HFFc6 (cell line): ENCODE measurements at regions not wholly inside any gene's neighbourhood (a gene's known extent, or its start where the extent isn't known, plus 50 kb on each side); places are given as distances from the start of the nearest gene placed in this dataset.

Source experiments
- DNase-seq: peaks from one replicate; pipeline ENCODE4 v3.0.0-alpha.2; 2018
- H3K27ac Mint-ChIP-seq: 2 replicates; pipeline ENCODE4 v1.8.0; 2020; ENCODE audit warnings: mild to moderate bottlenecking, mixed read lengths
- H3K27me3 Mint-ChIP-seq: 2 replicates; pipeline ENCODE4 v1.8.0; 2021; ENCODE audit warnings: mild to moderate bottlenecking, moderate library complexity, mixed read lengths; ENCODE audit not compliant: insufficient read depth
- H3K36me3 Mint-ChIP-seq: 2 replicates; pipeline ENCODE4 v1.8.0; 2021; ENCODE audit warnings: low read depth, mixed read lengths
- H3K4me1 Mint-ChIP-seq: 2 replicates; pipeline ENCODE4 v1.8.0; 2020; ENCODE audit warnings: low read depth, mixed read lengths
- H3K4me3 Mint-ChIP-seq: 2 replicates; pipeline ENCODE4 v1.8.0; 2020; ENCODE audit warnings: mild to moderate bottlenecking, moderate library complexity, mixed read lengths
- H3K9me3 Mint-ChIP-seq: 2 replicates; pipeline ENCODE4 v1.8.0; 2020; ENCODE audit warnings: mild to moderate bottlenecking, mixed read lengths
- TF ChIP-seq, protein P1 (sequence below): fragments of 200-600 bp; sonication (generic); IDR thresholded peaks from 2 replicates; pipeline ENCODE4 v1.5.0; 2021; ENCODE audit warnings: antibody characterized with exemption, mild to moderate bottlenecking

DNA sequence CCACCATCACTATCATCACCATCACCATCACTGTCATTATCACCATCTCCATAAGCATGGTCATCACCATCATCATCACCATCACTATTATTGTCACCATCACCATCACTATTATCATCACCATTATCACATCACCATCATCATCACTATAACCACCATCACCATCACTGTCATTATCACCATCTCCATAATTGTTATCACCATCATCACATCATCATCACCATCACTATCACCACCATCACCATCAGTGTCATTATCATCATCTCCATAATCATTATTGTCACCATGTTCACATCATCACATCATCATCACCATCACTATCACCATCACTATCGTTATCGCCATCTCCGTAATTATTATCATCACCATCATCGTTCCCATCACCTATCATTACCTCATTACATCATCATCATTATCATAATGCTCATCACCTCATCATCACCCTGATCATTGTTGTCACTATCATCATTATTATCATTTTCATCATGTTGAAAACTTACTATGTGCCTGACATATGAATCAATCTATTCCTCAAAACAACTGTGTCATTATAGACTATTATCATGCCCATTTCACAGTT lies 280.3 kb upstream of the HS6ST1 start:
- TF ChIP-seq, protein P1, sequence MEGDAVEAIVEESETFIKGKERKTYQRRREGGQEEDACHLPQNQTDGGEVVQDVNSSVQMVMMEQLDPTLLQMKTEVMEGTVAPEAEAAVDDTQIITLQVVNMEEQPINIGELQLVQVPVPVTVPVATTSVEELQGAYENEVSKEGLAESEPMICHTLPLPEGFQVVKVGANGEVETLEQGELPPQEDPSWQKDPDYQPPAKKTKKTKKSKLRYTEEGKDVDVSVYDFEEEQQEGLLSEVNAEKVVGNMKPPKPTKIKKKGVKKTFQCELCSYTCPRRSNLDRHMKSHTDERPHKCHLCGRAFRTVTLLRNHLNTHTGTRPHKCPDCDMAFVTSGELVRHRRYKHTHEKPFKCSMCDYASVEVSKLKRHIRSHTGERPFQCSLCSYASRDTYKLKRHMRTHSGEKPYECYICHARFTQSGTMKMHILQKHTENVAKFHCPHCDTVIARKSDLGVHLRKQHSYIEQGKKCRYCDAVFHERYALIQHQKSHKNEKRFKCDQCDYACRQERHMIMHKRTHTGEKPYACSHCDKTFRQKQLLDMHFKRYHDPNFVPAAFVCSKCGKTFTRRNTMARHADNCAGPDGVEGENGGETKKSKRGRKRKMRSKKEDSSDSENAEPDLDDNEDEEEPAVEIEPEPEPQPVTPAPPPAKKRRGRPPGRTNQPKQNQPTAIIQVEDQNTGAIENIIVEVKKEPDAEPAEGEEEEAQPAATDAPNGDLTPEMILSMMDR: no peak
- no peak overlapping the region for H3K27ac Mint-ChIP-seq
- no peaks in the 10 kb centered on the region; the same call in 1 of the 2 replicates for H3K27me3 Mint-ChIP-seq
- H3K4me3 Mint-ChIP-seq: no peak overlapping the region
- H3K9me3 Mint-ChIP-seq: no peaks in the 10 kb centered on the region
- no peaks in the 10 kb centered on the region for H3K36me3 Mint-ChIP-seq
- no peak for DNase-seq
- no peaks in the 10 kb centered on the region for H3K4me1 Mint-ChIP-seq

DNA sequence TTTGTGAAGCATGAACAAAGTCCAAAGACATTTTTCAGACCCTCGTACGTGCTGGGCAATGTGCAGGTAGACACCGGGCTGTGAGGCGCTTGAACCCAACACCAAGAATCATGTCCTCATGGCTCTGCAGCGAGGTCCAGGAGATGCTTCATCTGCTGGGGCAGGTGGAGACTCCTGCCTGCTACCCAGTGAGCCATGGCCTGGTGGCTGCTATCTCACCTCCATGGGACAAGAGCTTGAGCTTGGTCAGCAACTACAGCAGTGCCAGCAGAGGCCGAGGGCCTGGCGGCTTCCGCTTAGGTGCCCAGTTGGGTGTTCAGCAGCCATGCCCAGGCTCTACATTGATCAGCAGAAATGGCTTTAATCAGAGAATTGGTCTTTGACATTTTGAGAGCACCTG lies 281.0 kb upstream of the HS6ST1 start:
- H3K9me3 Mint-ChIP-seq: no peaks in the 10 kb centered on the region
- TF ChIP-seq, protein P1: no peak
- H3K4me3 Mint-ChIP-seq: no peak overlapping the region
- no peak for DNase-seq
- H3K27ac Mint-ChIP-seq: no peak overlapping the region
- H3K27me3 Mint-ChIP-seq: peaks cover 3% of the 10 kb centered on the region
- no peaks in the 10 kb centered on the region for H3K4me1 Mint-ChIP-seq
- H3K36me3 Mint-ChIP-seq: no peaks in the 10 kb centered on the region

DNA sequence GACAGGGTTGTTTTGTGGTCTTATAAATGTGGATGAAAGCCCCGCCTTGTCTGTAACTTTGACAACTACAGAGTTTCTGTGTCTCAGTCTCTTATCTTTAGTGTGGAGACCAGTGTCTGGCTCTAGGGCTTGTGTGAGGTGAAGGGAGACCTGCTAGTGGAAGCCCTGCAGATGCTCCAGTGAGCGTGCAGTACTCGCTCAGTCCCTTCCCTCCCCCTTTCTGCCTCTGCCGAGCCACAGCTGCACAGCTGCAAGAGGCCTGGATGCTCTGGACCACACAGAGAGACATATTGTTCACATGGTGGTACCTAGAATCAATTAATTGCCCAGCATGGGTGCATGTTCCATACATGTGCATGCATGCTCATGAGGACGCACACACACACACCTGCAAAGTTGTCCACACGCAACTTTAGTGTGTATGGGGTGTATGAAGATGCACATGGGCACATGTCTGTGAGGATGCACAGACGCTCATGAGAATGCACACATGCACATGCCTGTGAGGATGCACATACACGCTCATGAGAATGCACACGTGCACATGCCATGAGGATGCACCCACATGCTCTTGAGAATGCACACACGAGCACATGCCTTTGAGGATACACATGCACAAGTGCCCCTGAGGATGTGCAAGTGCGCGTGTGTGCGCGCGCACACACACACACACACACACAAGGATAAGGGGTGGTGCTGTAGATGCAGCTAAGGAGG lies 282.1 kb upstream of the HS6ST1 start:
- H3K4me3 Mint-ChIP-seq: no peak overlapping the region
- TF ChIP-seq, protein P1: no peak
- H3K27me3 Mint-ChIP-seq: peaks cover 4% of the 10 kb centered on the region
- H3K4me1 Mint-ChIP-seq: no peaks in the 10 kb centered on the region
- no peaks in the 10 kb centered on the region for H3K36me3 Mint-ChIP-seq
- no peak for DNase-seq
- no peak overlapping the region for H3K27ac Mint-ChIP-seq
- no peaks in the 10 kb centered on the region for H3K9me3 Mint-ChIP-seq

DNA sequence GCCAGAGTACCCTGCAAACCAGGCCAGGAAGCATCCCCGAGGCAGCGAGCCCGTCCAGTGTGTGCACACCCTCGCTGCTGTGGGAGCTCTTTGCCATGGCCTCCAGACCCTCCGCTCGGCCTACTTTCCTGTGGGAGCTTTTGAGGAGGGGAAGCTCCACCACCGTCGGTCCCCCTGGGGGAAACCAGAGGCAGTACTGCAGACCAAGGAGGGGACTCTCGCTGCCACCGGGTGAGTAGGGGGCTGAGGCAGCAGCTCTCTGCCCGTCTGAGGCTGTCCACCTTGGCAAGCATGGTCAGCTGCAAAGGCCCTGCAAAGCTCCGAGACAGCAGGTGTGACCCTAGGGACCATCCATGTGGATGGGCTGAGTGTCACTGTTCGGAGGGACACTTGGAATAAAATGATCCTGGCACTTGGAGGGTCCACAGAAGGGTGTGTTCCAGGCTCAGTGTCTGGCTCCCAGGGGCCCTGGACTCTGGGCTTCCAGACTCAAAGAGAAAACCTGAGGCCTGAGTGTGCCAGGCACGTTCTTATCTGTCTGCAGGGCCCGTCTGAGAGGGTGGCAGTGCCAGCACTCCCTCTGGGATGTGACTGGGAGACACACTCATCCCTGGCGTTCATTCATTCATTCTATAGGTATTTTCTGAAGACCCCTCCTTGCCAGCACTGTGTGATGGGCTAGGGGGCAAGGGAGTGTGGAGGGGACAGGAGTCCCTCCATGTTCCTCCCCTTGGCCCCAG lies 282.8 kb upstream of the HS6ST1 start:
- H3K4me1 Mint-ChIP-seq: no peaks in the 10 kb centered on the region
- no peak overlapping the region for H3K27ac Mint-ChIP-seq
- no peak overlapping the region for H3K4me3 Mint-ChIP-seq
- H3K27me3 Mint-ChIP-seq: peaks cover 4% of the 10 kb centered on the region
- H3K36me3 Mint-ChIP-seq: no peaks in the 10 kb centered on the region
- TF ChIP-seq, protein P1: no peak
- H3K9me3 Mint-ChIP-seq: no peaks in the 10 kb centered on the region
- DNase-seq: no peak

DNA sequence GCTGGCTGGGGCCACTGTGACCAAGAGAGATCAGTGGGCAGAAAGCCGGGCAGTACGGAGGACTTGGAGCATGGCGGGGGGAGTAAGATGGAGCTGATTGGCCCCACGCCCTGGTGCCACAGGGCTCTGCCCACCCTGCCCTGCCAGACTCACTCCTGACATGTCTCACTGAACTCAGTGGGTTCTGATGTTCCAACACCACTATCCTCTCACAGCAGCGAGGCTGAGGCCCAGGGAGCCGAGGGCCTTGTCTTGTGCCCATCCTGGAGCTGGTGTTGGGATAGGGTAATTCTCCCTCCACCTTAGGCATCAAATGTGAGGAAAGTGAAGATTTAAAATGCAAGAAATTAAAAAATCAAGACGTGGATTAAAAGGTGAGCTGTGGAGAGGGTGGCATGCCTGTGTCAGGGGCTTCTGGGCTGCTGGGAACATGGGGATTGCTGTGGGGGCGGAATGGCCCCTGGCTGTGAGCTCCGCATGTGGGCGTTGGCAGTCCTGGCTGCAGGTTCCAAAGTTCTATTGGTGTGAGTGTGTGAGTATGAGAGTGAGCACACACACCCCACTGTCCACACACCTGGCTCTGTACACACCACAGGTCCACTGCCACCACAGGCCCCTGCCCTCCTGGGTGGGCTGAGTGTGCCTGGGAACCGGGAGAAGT lies 283.5 kb upstream of the HS6ST1 start:
- Mint-ChIP-seq H3K4me1 (no peaks in the 10 kb centered on the region), H3K27ac (no peak overlapping the region), H3K4me3 (no peak overlapping the region), H3K27me3 (peaks cover 4% of the 10 kb centered on the region), H3K36me3 (no peaks in the 10 kb centered on the region), H3K9me3 (no peaks in the 10 kb centered on the region)
- TF ChIP-seq, protein P1: no peak
- DNase-seq: no peak
